GM12878 (cell line): ENCODE measurements at regions not wholly inside any gene's neighbourhood (a gene's known extent, or its start where the extent isn't known, plus 50 kb on each side); places are given as distances from the start of the nearest gene placed in this dataset.

Experiments
- CHD4 ChIP-seq: fragments of 200-600 bp; sonication (generic); IDR thresholded peaks from 2 replicates; pipeline ENCODE4 v1.6.1; 2016; ENCODE audit warnings: mild to moderate bottlenecking
- EP300 ChIP-seq, 2 experiments: fragments of 150-350 bp in 1 of 2; IDR thresholded peaks; 2 replicates each; pipeline ENCODE4 v1.6.1; 2011 to 2012; ENCODE audit warnings: low read depth in 2 of 2, low read length in 2 of 2, borderline replicate concordance in 1 of 2, improper control_type of control experiment in 1 of 2, inconsistent platforms in 1 of 2; ENCODE audit not compliant: control insufficient read depth in 1 of 2
- EZH2 ChIP-seq: IDR thresholded peaks from 2 replicates; pipeline ENCODE4 v1.6.1; 2012; ENCODE audit warnings: low read depth, mild to moderate bottlenecking, control low read depth, inconsistent platforms, low read length, borderline replicate concordance; ENCODE audit not compliant: control insufficient read depth
- NR2C2 ChIP-seq: IDR thresholded peaks from 2 replicates; pipeline ENCODE4 v1.6.1; 2011; ENCODE audit warnings: borderline replicate concordance, low read depth; ENCODE audit not compliant: control insufficient read depth, insufficient read length
- TAF1 ChIP-seq: IDR thresholded peaks from 2 replicates; pipeline ENCODE4 v1.6.1; 2011; ENCODE audit warnings: mild to moderate bottlenecking, low read depth, low read length, borderline replicate concordance
- ZSCAN29 ChIP-seq: fragments of 450-650 bp; IDR thresholded peaks from 2 replicates; pipeline ENCODE4 v1.6.1; 2017; ENCODE audit warnings: mild to moderate bottlenecking, moderate library complexity
- TF ChIP-seq, protein P1 (sequence below), 3 experiments: IDR thresholded peaks in 2 of 3; conservative IDR thresholded peaks in 1 of 3; 2 replicates each; pipeline ENCODE4 v1.5.1; 2011; ENCODE audit warnings: low read depth in 3 of 3, low read length in 3 of 3, mild to moderate bottlenecking in 3 of 3, control low read depth in 2 of 3, moderate library complexity in 2 of 3, inconsistent platforms in 1 of 3, mixed read lengths in 1 of 3; ENCODE audit not compliant: control insufficient read depth in 2 of 3, insufficient read depth in 1 of 3; ENCODE audit errors: extremely low read depth in 1 of 3

- TF ChIP-seq, protein P1, sequence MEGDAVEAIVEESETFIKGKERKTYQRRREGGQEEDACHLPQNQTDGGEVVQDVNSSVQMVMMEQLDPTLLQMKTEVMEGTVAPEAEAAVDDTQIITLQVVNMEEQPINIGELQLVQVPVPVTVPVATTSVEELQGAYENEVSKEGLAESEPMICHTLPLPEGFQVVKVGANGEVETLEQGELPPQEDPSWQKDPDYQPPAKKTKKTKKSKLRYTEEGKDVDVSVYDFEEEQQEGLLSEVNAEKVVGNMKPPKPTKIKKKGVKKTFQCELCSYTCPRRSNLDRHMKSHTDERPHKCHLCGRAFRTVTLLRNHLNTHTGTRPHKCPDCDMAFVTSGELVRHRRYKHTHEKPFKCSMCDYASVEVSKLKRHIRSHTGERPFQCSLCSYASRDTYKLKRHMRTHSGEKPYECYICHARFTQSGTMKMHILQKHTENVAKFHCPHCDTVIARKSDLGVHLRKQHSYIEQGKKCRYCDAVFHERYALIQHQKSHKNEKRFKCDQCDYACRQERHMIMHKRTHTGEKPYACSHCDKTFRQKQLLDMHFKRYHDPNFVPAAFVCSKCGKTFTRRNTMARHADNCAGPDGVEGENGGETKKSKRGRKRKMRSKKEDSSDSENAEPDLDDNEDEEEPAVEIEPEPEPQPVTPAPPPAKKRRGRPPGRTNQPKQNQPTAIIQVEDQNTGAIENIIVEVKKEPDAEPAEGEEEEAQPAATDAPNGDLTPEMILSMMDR (IDR thresholded peaks at IDR 0.05 in 2 of 3, conservative IDR thresholded peaks at IDR 0.05 in 1 of 3; ENCODE audit: control insufficient read depth in 2 of 3, extremely low read depth in 1 of 3, insufficient read depth in 1 of 3, low read depth in 3 of 3, low read length in 3 of 3): no peak
- no peak for TF ChIP-seq ZSCAN29
- no peak for TF ChIP-seq EP300 (IDR thresholded peaks at IDR 0.05; ENCODE audit: borderline replicate concordance in 1 of 2, control insufficient read depth in 1 of 2, low read depth in 2 of 2, low read length in 2 of 2)
- TF ChIP-seq CHD4: no peak
- TF ChIP-seq NR2C2: no peak
- TF ChIP-seq EZH2: no peak
- no peak for TF ChIP-seq TAF1
Measured at GRCh38 chr16:6642271-6642670, 690.4 kb upstream of the RBFOX1 start.
